Activated naive CD8-positive, alpha-beta T cell (primary cell): ENCODE measurements at regions not wholly inside any gene's neighbourhood (a gene's known extent, or its start where the extent isn't known, plus 50 kb on each side); places are given as distances from the start of the nearest gene placed in this dataset.

Experiments
- H3K27ac Mint-ChIP-seq: one replicate; pipeline ENCODE4 v1.8.0; 2021; ENCODE audit warnings: mixed read lengths
- H3K27me3 Mint-ChIP-seq: one replicate; pipeline ENCODE4 v1.8.0; 2021; ENCODE audit warnings: mixed read lengths
- H3K36me3 Mint-ChIP-seq: one replicate; pipeline ENCODE4 v1.8.0; 2021; ENCODE audit warnings: mixed read lengths
- H3K4me1 Mint-ChIP-seq: one replicate; pipeline ENCODE4 v1.8.0; 2021; ENCODE audit warnings: low read depth, mixed read lengths
- H3K4me3 Mint-ChIP-seq: one replicate; pipeline ENCODE4 v1.8.0; 2021; ENCODE audit warnings: mild to moderate bottlenecking, mixed read lengths
- H3K9me3 Mint-ChIP-seq: one replicate; pipeline ENCODE4 v1.8.0; 2021; ENCODE audit warnings: low read depth, mixed read lengths

DNA sequence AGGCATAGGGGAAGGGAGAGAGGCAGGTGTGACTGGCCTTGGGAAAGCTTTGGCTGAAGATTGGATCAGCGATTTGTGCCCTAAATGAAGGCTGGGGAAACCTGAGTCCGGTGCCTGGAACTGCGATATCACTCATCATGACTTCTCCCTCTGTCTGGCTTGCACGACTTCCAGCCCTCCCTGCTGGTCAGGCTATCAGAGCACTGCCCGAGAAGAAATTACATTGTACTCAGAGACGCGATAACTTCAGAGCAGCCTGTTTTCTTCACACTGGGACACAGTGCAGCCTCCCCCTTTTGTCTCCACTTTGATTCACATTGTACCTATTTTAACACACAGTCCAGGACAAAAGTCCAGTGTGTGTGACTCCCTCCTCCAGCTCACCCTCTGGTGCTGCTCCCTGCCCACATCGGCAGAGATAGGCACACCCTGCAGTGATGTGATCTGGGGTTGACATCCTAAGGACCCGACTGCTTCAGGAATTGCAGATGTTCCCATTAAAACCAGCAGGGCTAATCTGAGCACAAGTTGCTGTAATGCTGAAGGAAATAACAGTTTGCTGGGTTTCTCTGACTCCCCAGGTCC lies 62.1 kb upstream of the CADM1 start:
- H3K27me3 Mint-ChIP-seq: no peaks in the 10 kb centered on the region
- no peak overlapping the region for H3K4me3 Mint-ChIP-seq
- no peaks in the 10 kb centered on the region for H3K9me3 Mint-ChIP-seq
- H3K27ac Mint-ChIP-seq: no peak overlapping the region
- no peaks in the 10 kb centered on the region for H3K4me1 Mint-ChIP-seq
- no peaks in the 10 kb centered on the region for H3K36me3 Mint-ChIP-seq

DNA sequence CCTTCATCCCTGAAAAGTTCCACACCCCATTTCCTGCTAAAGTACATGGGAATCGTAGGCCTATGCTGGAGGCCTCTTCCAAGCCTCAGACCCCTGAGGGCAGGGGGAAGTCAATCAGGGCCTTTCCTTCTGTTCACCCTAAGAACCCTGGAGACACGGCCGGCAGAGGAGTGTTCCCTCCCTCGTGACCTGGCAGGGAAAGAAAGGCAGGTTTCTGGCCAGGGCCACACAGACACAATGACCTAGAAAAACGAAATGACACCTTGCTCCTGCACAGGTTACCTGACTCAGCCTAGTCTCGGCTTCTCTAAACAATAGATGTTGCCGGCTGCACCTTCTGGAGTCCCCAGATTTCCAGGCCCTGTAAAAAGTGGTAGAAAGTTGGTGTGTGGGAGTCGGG lies 60.6 kb upstream of the CADM1 start:
- Mint-ChIP-seq H3K27me3 (no peaks in the 10 kb centered on the region), H3K36me3 (no peaks in the 10 kb centered on the region), H3K4me3 (no peak overlapping the region), H3K27ac (no peak overlapping the region), H3K4me1 (no peaks in the 10 kb centered on the region), H3K9me3 (no peaks in the 10 kb centered on the region)

DNA sequence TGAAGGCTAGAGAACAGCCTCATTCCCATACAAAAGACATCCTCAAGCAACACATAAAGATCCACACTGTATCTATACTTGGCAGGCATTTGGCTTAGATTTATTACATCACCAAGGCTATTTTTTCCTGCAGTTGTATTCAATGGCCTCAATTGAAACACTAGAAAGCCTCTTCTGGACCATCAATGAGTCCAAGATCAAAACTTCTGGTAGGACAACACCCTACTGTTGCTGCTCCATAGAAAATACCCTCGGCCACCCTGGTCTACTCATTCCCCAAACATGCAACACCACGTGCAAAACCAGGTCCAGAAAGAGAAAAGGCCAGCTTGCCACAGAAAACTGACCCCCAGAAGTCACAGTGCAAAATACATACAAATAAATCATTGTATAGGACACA lies 56.9 kb upstream of the CADM1 start:
- H3K9me3 Mint-ChIP-seq: no peaks in the 10 kb centered on the region
- no peaks in the 10 kb centered on the region for H3K4me1 Mint-ChIP-seq
- H3K27me3 Mint-ChIP-seq: no peaks in the 10 kb centered on the region
- H3K27ac Mint-ChIP-seq: no peak overlapping the region
- H3K4me3 Mint-ChIP-seq: no peak overlapping the region
- no peaks in the 10 kb centered on the region for H3K36me3 Mint-ChIP-seq

DNA sequence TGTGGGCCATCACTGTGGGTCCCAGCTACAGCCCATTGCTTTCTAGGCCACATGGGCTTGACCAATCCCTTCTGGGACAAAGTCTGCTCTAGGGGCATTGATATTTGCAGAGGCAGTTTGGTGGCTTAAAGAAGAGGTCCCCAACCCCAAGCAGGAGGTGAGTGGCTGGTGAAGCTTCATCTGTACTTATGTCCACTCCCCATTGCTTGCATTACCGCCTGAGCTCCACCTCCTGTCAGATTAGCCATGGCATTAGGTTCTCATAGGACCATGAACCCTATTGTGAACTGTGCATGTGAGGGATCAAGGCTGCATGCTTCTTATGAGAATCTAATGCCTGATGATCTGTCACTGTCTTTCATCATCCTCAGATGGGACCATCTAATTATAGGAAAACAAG lies 54.4 kb upstream of the CADM1 start:
- H3K36me3 Mint-ChIP-seq: no peaks in the 10 kb centered on the region
- H3K27ac Mint-ChIP-seq: no peak overlapping the region
- H3K4me1 Mint-ChIP-seq: no peaks in the 10 kb centered on the region
- H3K4me3 Mint-ChIP-seq: no peak overlapping the region
- no peaks in the 10 kb centered on the region for H3K27me3 Mint-ChIP-seq
- H3K9me3 Mint-ChIP-seq: no peaks in the 10 kb centered on the region

DNA sequence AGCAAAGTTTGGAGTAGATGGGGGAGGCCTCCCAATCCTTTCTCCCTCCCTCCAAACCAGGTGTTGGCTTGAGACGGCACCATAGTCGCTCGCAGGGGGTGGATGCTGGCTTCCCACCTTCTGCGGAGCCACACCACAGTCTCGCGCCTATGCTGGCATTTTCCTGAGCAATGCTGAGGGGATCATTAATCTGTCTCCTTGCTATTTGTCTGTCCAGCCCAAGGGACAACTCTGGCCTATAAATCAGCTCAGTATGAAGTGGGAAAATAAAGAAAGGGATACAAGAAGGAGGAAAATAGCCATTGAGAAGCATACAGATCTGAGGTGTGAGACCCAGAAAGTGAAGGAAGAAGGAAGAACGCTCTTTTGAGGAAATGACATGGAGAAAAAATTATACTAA lies 53.5 kb upstream of the CADM1 start:
- Mint-ChIP-seq H3K27me3 (no peaks in the 10 kb centered on the region), H3K36me3 (no peaks in the 10 kb centered on the region), H3K4me3 (no peak overlapping the region), H3K27ac (no peak overlapping the region), H3K9me3 (no peaks in the 10 kb centered on the region), H3K4me1 (no peaks in the 10 kb centered on the region)

DNA sequence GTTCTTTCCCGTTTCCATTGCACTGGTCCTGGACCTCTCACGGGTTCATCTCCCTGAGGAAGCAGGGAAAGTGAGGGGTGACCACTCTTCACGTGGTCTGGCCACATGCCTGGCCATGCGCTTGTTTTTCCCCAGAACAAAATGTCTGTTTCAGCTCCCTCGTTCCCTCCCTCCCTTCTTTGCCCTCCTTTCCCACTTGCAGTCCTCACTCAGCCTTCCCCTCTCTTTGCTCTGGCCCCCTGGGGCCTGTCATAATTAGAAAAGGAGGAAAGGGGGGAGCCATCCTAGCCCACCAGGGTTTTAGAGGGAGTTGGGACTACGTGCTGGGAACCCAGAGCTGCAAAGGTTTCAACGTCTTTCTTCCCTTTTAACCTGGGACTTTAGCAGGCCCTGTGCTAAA lies 52.8 kb upstream of the CADM1 start:
- Mint-ChIP-seq H3K4me1 (no peaks in the 10 kb centered on the region), H3K36me3 (no peaks in the 10 kb centered on the region), H3K4me3 (no peak overlapping the region), H3K27ac (no peak overlapping the region), H3K9me3 (no peaks in the 10 kb centered on the region), H3K27me3 (no peaks in the 10 kb centered on the region)

DNA sequence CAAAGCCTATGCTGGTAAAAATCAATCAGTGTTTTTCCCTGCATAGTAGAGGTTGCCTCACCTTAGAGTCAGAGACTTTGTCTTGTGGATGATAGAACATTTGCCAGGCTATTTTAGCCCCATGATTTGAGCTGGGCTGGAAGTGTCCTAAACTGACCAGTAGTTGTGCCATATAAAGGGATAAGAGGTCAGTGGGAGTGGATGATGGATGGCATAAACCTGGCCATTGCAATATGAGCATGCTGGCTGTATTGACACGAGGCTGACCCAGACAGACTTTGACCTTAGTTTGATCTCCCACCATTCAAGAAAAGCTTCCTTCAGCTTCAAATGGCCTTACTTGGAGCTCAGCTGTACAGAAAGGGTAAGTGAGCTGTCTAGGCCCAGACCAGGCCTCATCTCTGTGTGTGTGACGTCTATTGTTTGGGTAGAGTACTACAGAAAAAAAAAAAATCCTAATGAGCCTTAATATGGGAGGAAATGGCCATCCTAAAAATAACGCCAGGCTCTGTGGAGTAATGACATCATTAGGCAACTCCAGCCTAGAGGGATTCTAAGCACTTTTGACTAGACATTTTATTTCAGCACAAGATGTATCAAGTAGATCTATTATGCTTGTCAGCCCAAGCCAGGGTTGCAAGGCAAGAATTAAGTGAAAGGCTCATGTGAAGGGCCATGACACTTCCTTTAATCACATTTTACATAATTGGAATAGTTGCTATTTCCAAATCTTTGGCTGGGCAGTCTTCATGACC lies 51.3 kb upstream of the CADM1 start:
- no peaks in the 10 kb centered on the region for H3K9me3 Mint-ChIP-seq
- H3K4me3 Mint-ChIP-seq: no peak overlapping the region
- H3K4me1 Mint-ChIP-seq: no peaks in the 10 kb centered on the region
- H3K27me3 Mint-ChIP-seq: no peaks in the 10 kb centered on the region
- H3K36me3 Mint-ChIP-seq: no peaks in the 10 kb centered on the region
- no peak overlapping the region for H3K27ac Mint-ChIP-seq
